ENCODE measurements at regions not wholly inside any gene's neighbourhood (a gene's known extent, or its start where the extent isn't known, plus 50 kb on each side); places are given as distances from the start of the nearest gene placed in this dataset.

- TF ChIP-seq EZH2 (IDR thresholded peaks at IDR 0.05; ENCODE audit: low read length) (no peak), CTCF (optimal IDR thresholded peaks at IDR 0.05 in 1 of 3, IDR thresholded peaks at IDR 0.05 in 1 of 3, conservative IDR thresholded peaks at IDR 0.05 in 1 of 3; ENCODE audit: extremely low read depth in 1 of 3, insufficient read depth in 2 of 3, low read length in 3 of 3) (no peak)
Measured at GRCh38 chr7:142602756-142603155, 146.5 kb upstream of the PRSS1 start.
